HepG2 (cell line): ENCODE measurements at regions not wholly inside any gene's neighbourhood (a gene's known extent, or its start where the extent isn't known, plus 50 kb on each side); places are given as distances from the start of the nearest gene placed in this dataset.

Source experiments
- ATAC-seq: fragments of 200-7000 bp; cut with Tn5 transposase; 3 replicates; pipeline ENCODE4 v1.9.1; 2020; ENCODE audit warnings: mild to moderate bottlenecking, moderate library complexity
- BruUV-seq: library from RNA; stranded (reverse); fragments of 400-500 nt; replicated peaks from 2 replicates; lab custom pipeline; 2021; lab: Mats Ljungman, UMichigan
- CTCF ChIA-PET: fragments of 300-600 bp; formaldehyde crosslinking; extraction: SDS; loops from one replicate; lab custom pipeline; 2021; ENCODE audit warnings: low total read pairs, inconsistent platforms, low intra/inter-chr PET ratio; lab: Yijun Ruan, JAX
- POLR2A ChIA-PET: fragments of 350-600 bp; sonication (Branson Sonifier 250); formaldehyde crosslinking; loops from one replicate; lab custom pipeline; 2020; ENCODE audit warnings: antibody characterized with exemption, inconsistent platforms; lab: Yijun Ruan, JAX
- DNase-seq: peaks from one replicate; pipeline ENCODE4 v3.0.0-alpha.2; 2015; ENCODE audit warnings: low spot score
- FAIRE-seq: peaks from 3 replicates; lab custom pipeline; 2011; peaks lifted over from hg19 to GRCh38; lab: Jason Lieb, UNC
- H2AFZ ChIP-seq: one replicate; pipeline ENCODE4 v1.6.1; 2011; ENCODE audit warnings: low read length, inconsistent platforms
- H3K27ac ChIP-seq: fragments of 300-600 bp; 3 replicates; pipeline ENCODE4 v1.8.0; 2011; ENCODE audit warnings: mixed run types, mild to moderate bottlenecking, mixed read lengths, low read length, inconsistent platforms; ENCODE audit not compliant: insufficient read depth; ENCODE audit errors: extremely low read length
- H3K27me3 ChIP-seq, 2 experiments: fragments of 200-600 bp in 1 of 2; 2 replicates in 1 of 2; 3 replicates in 1 of 2; pipeline versions ENCODE4 v1.6.0 to v1.8.0; 2011; ENCODE audit warnings: low read length in 2 of 2, mild to moderate bottlenecking in 2 of 2, moderate library complexity in 2 of 2, inconsistent platforms in 1 of 2; ENCODE audit not compliant: insufficient read depth in 2 of 2, control insufficient read depth in 1 of 2
- H3K36me3 ChIP-seq, 2 experiments: fragments of 200-600 bp in 1 of 2; replicated peaks in 1 of 2; 2 replicates in 1 of 2; 3 replicates in 1 of 2; pipeline versions ENCODE4 v1.5.1 to v1.8.0; 2011; ENCODE audit warnings: low read length in 2 of 2, inconsistent platforms in 1 of 2; ENCODE audit not compliant: insufficient read depth in 2 of 2, control insufficient read depth in 1 of 2
- H3K4me1 ChIP-seq: 2 replicates; pipeline ENCODE4 v1.5.1; 2012; ENCODE audit warnings: low read length, inconsistent platforms; ENCODE audit not compliant: insufficient read depth
- H3K4me2 ChIP-seq: 2 replicates; pipeline ENCODE4 v1.6.0; 2011; ENCODE audit warnings: low read depth, low read length, inconsistent platforms
- H3K4me3 ChIP-seq, 3 experiments: fragments of 200-600 bp in 1 of 3; sonication (generic), shearing (Covaris generic) in 1 of 3; replicated peaks in 1 of 3; 2 replicates each; pipeline ENCODE4 v1.5.1; 2011 to 2016; ENCODE audit warnings: low read length in 3 of 3, inconsistent platforms in 2 of 3, low read depth in 2 of 3, mild to moderate bottlenecking in 2 of 3, control low read depth in 1 of 3, mixed read lengths in 1 of 3; ENCODE audit not compliant: insufficient read depth in 1 of 3
- H3K79me2 ChIP-seq: one replicate; pipeline ENCODE4 v1.6.1; 2011; ENCODE audit warnings: low read length, inconsistent platforms; ENCODE audit not compliant: insufficient read depth
- H3K9ac ChIP-seq: 2 replicates; pipeline ENCODE4 v1.6.0; 2011; ENCODE audit warnings: mild to moderate bottlenecking, low read depth, low read length, inconsistent platforms; ENCODE audit not compliant: insufficient read depth
- H3K9me3 ChIP-seq: 2 replicates; pipeline ENCODE4 v1.5.1; 2012; ENCODE audit warnings: mild to moderate bottlenecking, low read length
- H4K20me1 ChIP-seq: 2 replicates; pipeline ENCODE4 v1.6.0; 2011; ENCODE audit warnings: inconsistent platforms, mild to moderate bottlenecking, low read length, moderate library complexity; ENCODE audit not compliant: insufficient read depth
- BRCA1 ChIP-seq: sonication (generic); formaldehyde crosslinking; IDR thresholded peaks from 2 replicates; pipeline ENCODE4 v1.4.0; 2020; ENCODE audit warnings: missing genetic modification reagents
- HMG20B ChIP-seq: conservative IDR thresholded peaks from 2 replicates; pipeline ENCODE4 v1.6.1; 2016; ENCODE audit warnings: missing genetic modification reagents, missing compliant biosample characterization
- SMARCC2 ChIP-seq: fragments of 450-650 bp; IDR thresholded peaks from 2 replicates; pipeline ENCODE4 v1.6.1; 2017; ENCODE audit warnings: antibody characterized with exemption, mild to moderate bottlenecking
- XRCC5 ChIP-seq: fragments of 200-400 bp; formaldehyde crosslinking; optimal IDR thresholded peaks from 2 replicates; pipeline ENCODE3; 2017; ENCODE audit warnings: mild to moderate bottlenecking, low read length
- ZNF256 ChIP-seq: sonication (generic); formaldehyde crosslinking; conservative IDR thresholded peaks from 2 replicates; pipeline ENCODE4 v1.4.0; 2020; ENCODE audit warnings: missing genetic modification reagents
- ZNF431 ChIP-seq: sonication (generic); formaldehyde crosslinking; IDR thresholded peaks from 2 replicates; pipeline ENCODE4 v1.9.0; 2022; ENCODE audit warnings: missing genetic modification reagents, low read depth, mild to moderate bottlenecking, borderline replicate concordance
- ZNF768 ChIP-seq: sonication (generic); formaldehyde crosslinking; IDR thresholded peaks from 2 replicates; pipeline ENCODE4 v1.4.0; 2020; ENCODE audit warnings: missing genetic modification reagents
- ZSCAN20 ChIP-seq: sonication (generic); formaldehyde crosslinking; IDR thresholded peaks from 2 replicates; pipeline ENCODE4 v1.4.0; 2020; ENCODE audit warnings: missing genetic modification reagents, mild to moderate bottlenecking, borderline replicate concordance
- WGBS: methylation state at CpG from one replicate; pipeline ENCODE4 v1.1.6; 2017; ENCODE audit warnings: low lambda C conversion rate; 5-methylcytosine and 5-hydroxymethylcytosine counted together
- in situ Hi-C: cut with HindIII; loops from 2 replicates; pipeline ENCODE4 v1.10.0; 2017; ENCODE audit warnings: low pct_unique_long_range_greater_than_20kb; ENCODE audit not compliant: extremely low pct_ligation_motif_present
- intact Hi-C: fragments of 100-400 bp; cut with micrococcal nuclease; formaldehyde crosslinking; loops from one replicate; pipeline ENCODE4 v1.10.0; 2022; ENCODE audit not compliant: unreplicated experiment
- TF ChIP-seq, protein P1 (sequence below): sonication (generic); formaldehyde crosslinking; IDR thresholded peaks from 2 replicates; pipeline ENCODE4; 2020; ENCODE audit warnings: missing genetic modification reagents, mild to moderate bottlenecking, borderline replicate concordance
- TF ChIP-seq, protein P2 (sequence below): IDR thresholded peaks from 2 replicates; pipeline ENCODE4 v1.6.1; 2016

DNA sequence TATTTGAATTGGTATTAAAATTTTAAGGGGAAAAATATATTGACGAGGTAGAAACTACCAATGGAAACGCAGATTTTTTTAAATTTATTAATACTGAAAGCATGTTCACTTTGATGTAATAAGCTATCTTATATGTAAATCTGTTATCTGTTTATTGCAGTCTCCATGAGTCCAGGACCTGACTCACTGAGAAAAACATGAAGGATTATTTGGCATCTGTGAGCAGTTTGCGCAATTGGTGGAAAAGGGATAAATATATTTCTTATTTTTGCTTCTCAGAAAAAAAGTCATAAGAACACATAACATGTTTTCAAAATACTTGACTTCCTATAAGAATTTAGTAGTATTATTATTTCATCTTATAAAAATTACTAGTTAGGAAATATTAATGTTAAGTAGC lies 561.4 kb downstream of the ADCYAP1 start:
- FAIRE-seq: no peak
- Histone ChIP-seq H3K4me3 (no peak overlapping the region), H3K4me2 (no peak overlapping the region), H3K9ac (no peak overlapping the region), H3K36me3 (no peaks in the 10 kb centered on the region), H4K20me1 (no peaks in the 10 kb centered on the region), H2AFZ (no peak overlapping the region), H3K79me2 (no peaks in the 10 kb centered on the region), H3K27ac (no peak overlapping the region), H3K9me3 (no peaks in the 10 kb centered on the region), H3K4me1 (no peaks in the 10 kb centered on the region), H3K27me3 (no peaks in the 10 kb centered on the region)
- TF ChIP-seq ZNF431 (CRISPR knock-in tag) (no peak), BRCA1 (CRISPR knock-in tag) (no peak), XRCC5 (no peak), ZNF768 (CRISPR knock-in tag) (no peak), ZSCAN20 (CRISPR knock-in tag) (no peak), ZNF256 (CRISPR knock-in tag) (no peak), SMARCC2 (no peak), HMG20B (no peak)
- TF ChIP-seq, protein P1, sequence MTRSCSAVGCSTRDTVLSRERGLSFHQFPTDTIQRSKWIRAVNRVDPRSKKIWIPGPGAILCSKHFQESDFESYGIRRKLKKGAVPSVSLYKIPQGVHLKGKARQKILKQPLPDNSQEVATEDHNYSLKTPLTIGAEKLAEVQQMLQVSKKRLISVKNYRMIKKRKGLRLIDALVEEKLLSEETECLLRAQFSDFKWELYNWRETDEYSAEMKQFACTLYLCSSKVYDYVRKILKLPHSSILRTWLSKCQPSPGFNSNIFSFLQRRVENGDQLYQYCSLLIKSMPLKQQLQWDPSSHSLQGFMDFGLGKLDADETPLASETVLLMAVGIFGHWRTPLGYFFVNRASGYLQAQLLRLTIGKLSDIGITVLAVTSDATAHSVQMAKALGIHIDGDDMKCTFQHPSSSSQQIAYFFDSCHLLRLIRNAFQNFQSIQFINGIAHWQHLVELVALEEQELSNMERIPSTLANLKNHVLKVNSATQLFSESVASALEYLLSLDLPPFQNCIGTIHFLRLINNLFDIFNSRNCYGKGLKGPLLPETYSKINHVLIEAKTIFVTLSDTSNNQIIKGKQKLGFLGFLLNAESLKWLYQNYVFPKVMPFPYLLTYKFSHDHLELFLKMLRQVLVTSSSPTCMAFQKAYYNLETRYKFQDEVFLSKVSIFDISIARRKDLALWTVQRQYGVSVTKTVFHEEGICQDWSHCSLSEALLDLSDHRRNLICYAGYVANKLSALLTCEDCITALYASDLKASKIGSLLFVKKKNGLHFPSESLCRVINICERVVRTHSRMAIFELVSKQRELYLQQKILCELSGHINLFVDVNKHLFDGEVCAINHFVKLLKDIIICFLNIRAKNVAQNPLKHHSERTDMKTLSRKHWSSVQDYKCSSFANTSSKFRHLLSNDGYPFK (CRISPR knock-in tag): no peak
- TF ChIP-seq, protein P2, sequence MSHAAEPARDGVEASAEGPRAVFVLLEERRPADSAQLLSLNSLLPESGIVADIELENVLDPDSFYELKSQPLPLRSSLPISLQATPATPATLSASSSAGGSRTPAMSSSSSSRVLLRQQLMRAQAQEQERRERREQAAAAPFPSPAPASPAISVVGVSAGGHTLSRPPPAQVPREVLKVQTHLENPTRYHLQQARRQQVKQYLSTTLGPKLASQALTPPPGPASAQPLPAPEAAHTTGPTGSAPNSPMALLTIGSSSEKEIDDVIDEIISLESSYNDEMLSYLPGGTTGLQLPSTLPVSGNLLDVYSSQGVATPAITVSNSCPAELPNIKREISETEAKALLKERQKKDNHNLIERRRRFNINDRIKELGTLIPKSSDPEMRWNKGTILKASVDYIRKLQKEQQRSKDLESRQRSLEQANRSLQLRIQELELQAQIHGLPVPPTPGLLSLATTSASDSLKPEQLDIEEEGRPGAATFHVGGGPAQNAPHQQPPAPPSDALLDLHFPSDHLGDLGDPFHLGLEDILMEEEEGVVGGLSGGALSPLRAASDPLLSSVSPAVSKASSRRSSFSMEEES (CRISPR knock-in tag): no peak
- intact Hi-C loops: no loop called here
- no peak for ATAC-seq
- ChIA-PET POLR2A (no interaction called here), CTCF (no interaction called here)
- BruUV-seq: no TSS peak
- in situ Hi-C loops: no loop called here
- DNase-seq: no peak
- 11% methylated on average over 3 of the region's 3 CpGs for WGBS
